ENCODE measurements at regions not wholly inside any gene's neighbourhood (a gene's known extent, or its start where the extent isn't known, plus 50 kb on each side); places are given as distances from the start of the nearest gene placed in this dataset.

DNA sequence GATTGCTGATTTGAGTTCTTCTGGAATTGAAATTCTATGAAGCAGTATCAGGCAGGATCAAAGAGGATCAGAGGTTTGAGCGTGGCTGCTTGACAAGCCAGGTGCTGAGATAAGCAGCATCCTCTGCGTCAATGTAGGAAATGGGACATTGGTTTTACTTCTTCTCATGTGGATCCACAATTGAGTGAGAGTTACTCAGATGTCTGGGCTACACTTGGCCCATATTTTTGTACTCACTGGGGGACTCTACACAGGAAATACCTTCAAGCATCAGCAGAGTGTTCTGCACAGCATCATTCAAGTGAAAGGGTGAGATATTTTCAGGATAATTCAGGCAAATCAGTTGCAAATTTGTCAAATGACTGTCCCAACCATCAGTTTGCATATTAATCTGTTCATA is 613.9 kb upstream of the ARID1B start:
- no peaks in the 10 kb centered on the region for H3K9me2 ChIP-seq (ENCODE audit: insufficient read depth)
- intact Hi-C loops (cut with micrococcal nuclease), result no loop called here
- DNase-seq (ENCODE audit: low read depth, low spot score) (no peak), ATAC-seq (no peak)
- no TSS peak for BruUV-seq (replicated peaks)
- H3K27me3 ChIP-seq (ENCODE audit: insufficient read depth, low read length), result no peaks in the 10 kb centered on the region
- H3K9ac ChIP-seq (ENCODE audit: low read length), result no peak overlapping the region
- no peak overlapping the region for H3K4me3 ChIP-seq (replicated peaks in 1 of 2; ENCODE audit: low read depth in 1 of 2, low read length in 2 of 2)
- no peak overlapping the region for H3K4me2 ChIP-seq (ENCODE audit: low read length)
- H4K20me1 ChIP-seq (ENCODE audit: insufficient read depth), result no peaks in the 10 kb centered on the region
- ChIA-PET POLR2A (no interaction called here), CTCF (no interaction called here), RAD21 (ENCODE audit: low non-redundant PET in 1 of 2, low total read pairs in 2 of 2, uncharacterized antibody in 2 of 2, unreplicated experiment in 2 of 2) (no interaction called here)
- no peak overlapping the region for H3K27ac ChIP-seq (ENCODE audit: low read depth, low read length)
- no peak overlapping the region for H2AFZ ChIP-seq (ENCODE audit: low read depth, low read length, poor library complexity, severe bottlenecking)
- TF ChIP-seq ZNF274 (IDR thresholded peaks at IDR 0.05; ENCODE audit: low read depth, low read length) (no peak), RAD21 (IDR thresholded peaks at IDR 0.05; ENCODE audit: low read depth) (no peak), SP1 (IDR thresholded peaks at IDR 0.05; ENCODE audit: low read depth) (no peak), TCF7L2 (IDR thresholded peaks at IDR 0.05; ENCODE audit: borderline replicate concordance, extremely low read depth, insufficient read depth, insufficient read length) (no peak), POLR2A (IDR thresholded peaks at IDR 0.05; ENCODE audit: borderline replicate concordance, extremely low read depth, insufficient read depth, insufficient read length) (no peak), CBX3 (IDR thresholded peaks at IDR 0.05; ENCODE audit: low read depth) (no peak), POLR2AphosphoS5 (IDR thresholded peaks at IDR 0.05; ENCODE audit: low read depth, low read length) (no peak)
- TF ChIP-seq, protein P1, sequence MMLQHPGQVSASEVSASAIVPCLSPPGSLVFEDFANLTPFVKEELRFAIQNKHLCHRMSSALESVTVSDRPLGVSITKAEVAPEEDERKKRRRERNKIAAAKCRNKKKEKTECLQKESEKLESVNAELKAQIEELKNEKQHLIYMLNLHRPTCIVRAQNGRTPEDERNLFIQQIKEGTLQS (IDR thresholded peaks at IDR 0.05), result no peak
- no peaks in the 10 kb centered on the region for H3K79me2 ChIP-seq (ENCODE audit: insufficient read depth, low read length)
- no peaks in the 10 kb centered on the region for H3K9me3 ChIP-seq (ENCODE audit: control insufficient read depth in 1 of 2, insufficient read depth in 1 of 2, low read depth in 1 of 2, low read length in 2 of 2)
- H3K36me3 ChIP-seq (ENCODE audit: control insufficient read depth in 1 of 2, insufficient read depth in 2 of 2, low read length in 2 of 2), result no peaks in the 10 kb centered on the region
- H3K4me1 ChIP-seq (ENCODE audit: control insufficient read depth in 1 of 2, insufficient read depth in 2 of 2, low read length in 2 of 2), result no peaks in the 10 kb centered on the region

- no peak overlapping the region for H3K4me3 ChIP-seq (replicated peaks in 1 of 2; ENCODE audit: low read depth in 1 of 2, low read length in 2 of 2)
- ChIA-PET POLR2A (no interaction called here), RAD21 (ENCODE audit: low non-redundant PET in 1 of 2, low total read pairs in 2 of 2, uncharacterized antibody in 2 of 2, unreplicated experiment in 2 of 2) (no interaction called here), CTCF (no interaction called here)
- H2AFZ ChIP-seq (ENCODE audit: low read depth, low read length, poor library complexity, severe bottlenecking), result no peak overlapping the region
- ATAC-seq (no peak), DNase-seq (ENCODE audit: low read depth, low spot score) (no peak)
- intact Hi-C loops (cut with micrococcal nuclease), result no loop called here
- H3K79me2 ChIP-seq (ENCODE audit: insufficient read depth, low read length), result no peaks in the 10 kb centered on the region
- no peaks in the 10 kb centered on the region for H4K20me1 ChIP-seq (ENCODE audit: insufficient read depth)
- H3K4me2 ChIP-seq (ENCODE audit: low read length), result no peak overlapping the region
- no peak overlapping the region for H3K9ac ChIP-seq (ENCODE audit: low read length)
- H3K9me3 ChIP-seq (ENCODE audit: control insufficient read depth in 1 of 2, insufficient read depth in 1 of 2, low read depth in 1 of 2, low read length in 2 of 2), result no peaks in the 10 kb centered on the region
- H3K27me3 ChIP-seq (ENCODE audit: insufficient read depth, low read length), result no peaks in the 10 kb centered on the region
- no peaks in the 10 kb centered on the region for H3K4me1 ChIP-seq (ENCODE audit: control insufficient read depth in 1 of 2, insufficient read depth in 2 of 2, low read length in 2 of 2)
- H3K36me3 ChIP-seq (ENCODE audit: control insufficient read depth in 1 of 2, insufficient read depth in 2 of 2, low read length in 2 of 2), result no peaks in the 10 kb centered on the region
- no TSS peak for BruUV-seq (replicated peaks)
- no peak overlapping the region for H3K27ac ChIP-seq (ENCODE audit: low read depth, low read length)
- H3K9me2 ChIP-seq (ENCODE audit: insufficient read depth), result no peaks in the 10 kb centered on the region
- TF ChIP-seq, protein P2, sequence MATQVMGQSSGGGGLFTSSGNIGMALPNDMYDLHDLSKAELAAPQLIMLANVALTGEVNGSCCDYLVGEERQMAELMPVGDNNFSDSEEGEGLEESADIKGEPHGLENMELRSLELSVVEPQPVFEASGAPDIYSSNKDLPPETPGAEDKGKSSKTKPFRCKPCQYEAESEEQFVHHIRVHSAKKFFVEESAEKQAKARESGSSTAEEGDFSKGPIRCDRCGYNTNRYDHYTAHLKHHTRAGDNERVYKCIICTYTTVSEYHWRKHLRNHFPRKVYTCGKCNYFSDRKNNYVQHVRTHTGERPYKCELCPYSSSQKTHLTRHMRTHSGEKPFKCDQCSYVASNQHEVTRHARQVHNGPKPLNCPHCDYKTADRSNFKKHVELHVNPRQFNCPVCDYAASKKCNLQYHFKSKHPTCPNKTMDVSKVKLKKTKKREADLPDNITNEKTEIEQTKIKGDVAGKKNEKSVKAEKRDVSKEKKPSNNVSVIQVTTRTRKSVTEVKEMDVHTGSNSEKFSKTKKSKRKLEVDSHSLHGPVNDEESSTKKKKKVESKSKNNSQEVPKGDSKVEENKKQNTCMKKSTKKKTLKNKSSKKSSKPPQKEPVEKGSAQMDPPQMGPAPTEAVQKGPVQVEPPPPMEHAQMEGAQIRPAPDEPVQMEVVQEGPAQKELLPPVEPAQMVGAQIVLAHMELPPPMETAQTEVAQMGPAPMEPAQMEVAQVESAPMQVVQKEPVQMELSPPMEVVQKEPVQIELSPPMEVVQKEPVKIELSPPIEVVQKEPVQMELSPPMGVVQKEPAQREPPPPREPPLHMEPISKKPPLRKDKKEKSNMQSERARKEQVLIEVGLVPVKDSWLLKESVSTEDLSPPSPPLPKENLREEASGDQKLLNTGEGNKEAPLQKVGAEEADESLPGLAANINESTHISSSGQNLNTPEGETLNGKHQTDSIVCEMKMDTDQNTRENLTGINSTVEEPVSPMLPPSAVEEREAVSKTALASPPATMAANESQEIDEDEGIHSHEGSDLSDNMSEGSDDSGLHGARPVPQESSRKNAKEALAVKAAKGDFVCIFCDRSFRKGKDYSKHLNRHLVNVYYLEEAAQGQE (IDR thresholded peaks at IDR 0.05; ENCODE audit: low read depth), result no peak
- TF ChIP-seq SRF (IDR thresholded peaks at IDR 0.05; ENCODE audit: low read depth) (no peak), RAD21 (IDR thresholded peaks at IDR 0.05; ENCODE audit: low read depth) (no peak), ZFX (IDR thresholded peaks at IDR 0.05) (no peak), TCF7L2 (IDR thresholded peaks at IDR 0.05; ENCODE audit: borderline replicate concordance, extremely low read depth, insufficient read depth, insufficient read length) (no peak), CEBPB (IDR thresholded peaks at IDR 0.05; ENCODE audit: low read depth) (no peak), JUND (IDR thresholded peaks at IDR 0.05) (no peak), POLR2AphosphoS5 (IDR thresholded peaks at IDR 0.05; ENCODE audit: low read depth, low read length) (no peak), MAX (IDR thresholded peaks at IDR 0.05) (no peak), EGR1 (IDR thresholded peaks at IDR 0.05; ENCODE audit: low read depth) (no peak), SP1 (IDR thresholded peaks at IDR 0.05; ENCODE audit: low read depth) (no peak), YY1 (IDR thresholded peaks at IDR 0.05; ENCODE audit: extremely low read depth, insufficient replicate concordance, low read depth, low read length) (no peak), CBX3 (IDR thresholded peaks at IDR 0.05; ENCODE audit: low read depth) (no peak), FOSL1 (IDR thresholded peaks at IDR 0.05; ENCODE audit: low read depth) (no peak), POLR2A (IDR thresholded peaks at IDR 0.05; ENCODE audit: borderline replicate concordance, extremely low read depth, insufficient read depth, insufficient read length) (no peak)
Measured at GRCh38 chr6:156161471-156161870, 615.7 kb upstream of the ARID1B start.
